Upper lobe of right lung (tissue), 1 donor: ENCODE measurements at regions not wholly inside any gene's neighbourhood (a gene's known extent, or its start where the extent isn't known, plus 50 kb on each side); places are given as distances from the start of the nearest gene placed in this dataset.

Experiments
- ATAC-seq: fragments of 200-7000 bp; cut with Tn5 transposase; one replicate; pipeline ENCODE4 v1.9.1; 2020; ENCODE audit warnings: mild to moderate bottlenecking, moderate library complexity
- DNase-seq: peaks from one replicate; pipeline ENCODE4 v3.0.0-alpha.2; 2020
- H3K27ac ChIP-seq: fragments of 200-600 bp; one replicate; pipeline ENCODE4 v1.8.0; 2022
- H3K27me3 ChIP-seq: fragments of 200-600 bp; one replicate; pipeline ENCODE4 v1.8.0; 2022; ENCODE audit warnings: mild to moderate bottlenecking
- H3K36me3 ChIP-seq: fragments of 200-600 bp; one replicate; pipeline ENCODE4 v1.8.0; 2022
- H3K4me1 ChIP-seq: fragments of 200-600 bp; one replicate; pipeline ENCODE4 v1.8.0; 2022
- H3K4me3 ChIP-seq: fragments of 200-600 bp; one replicate; pipeline ENCODE4 v1.8.0; 2022; ENCODE audit warnings: mild to moderate bottlenecking
- H3K9me3 ChIP-seq: fragments of 200-600 bp; one replicate; pipeline ENCODE4 v1.8.0; 2022
- intact Hi-C: fragments of 100-400 bp; cut with DNase I; formaldehyde crosslinking; loops from one replicate; pipeline ENCODE4 v1.11.0; 2022
- TF ChIP-seq, protein P1 (sequence below): fragments of 200-600 bp; IDR thresholded peaks from one replicate; pipeline ENCODE4 v1.8.0; 2022; ENCODE audit warnings: antibody characterized with exemption
- donor health status: DM: no; HTN: yes; CAD: no; lungs with severe emphysema.

DNA sequence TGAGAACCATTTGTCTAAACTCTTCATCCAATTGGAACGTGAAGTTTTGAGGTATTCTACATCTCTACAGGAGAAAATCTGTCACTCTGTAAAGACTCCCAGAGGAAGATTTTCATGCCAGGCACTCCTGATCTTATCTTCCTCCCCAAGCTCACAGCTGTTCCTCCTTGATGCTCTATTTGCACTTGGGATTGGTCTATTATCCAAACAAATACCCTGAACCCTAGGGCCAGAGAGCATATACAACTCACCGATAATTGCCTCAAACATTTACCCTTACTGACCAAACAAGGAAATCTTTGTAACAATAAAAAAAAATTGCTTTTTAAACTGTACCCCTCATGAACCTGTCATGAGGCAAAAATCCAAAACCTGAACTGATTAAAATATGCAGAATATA, 372.7 kb downstream of the SH2D1A start:
- intact Hi-C loops = no loop called here
- Histone ChIP-seq H3K4me1 (no peaks in the 10 kb centered on the region), H3K36me3 (no peaks in the 10 kb centered on the region), H3K27me3 (no peaks in the 10 kb centered on the region), H3K9me3 (no peaks in the 10 kb centered on the region), H3K27ac (no peak overlapping the region), H3K4me3 (no peak overlapping the region)
- TF ChIP-seq, protein P1, sequence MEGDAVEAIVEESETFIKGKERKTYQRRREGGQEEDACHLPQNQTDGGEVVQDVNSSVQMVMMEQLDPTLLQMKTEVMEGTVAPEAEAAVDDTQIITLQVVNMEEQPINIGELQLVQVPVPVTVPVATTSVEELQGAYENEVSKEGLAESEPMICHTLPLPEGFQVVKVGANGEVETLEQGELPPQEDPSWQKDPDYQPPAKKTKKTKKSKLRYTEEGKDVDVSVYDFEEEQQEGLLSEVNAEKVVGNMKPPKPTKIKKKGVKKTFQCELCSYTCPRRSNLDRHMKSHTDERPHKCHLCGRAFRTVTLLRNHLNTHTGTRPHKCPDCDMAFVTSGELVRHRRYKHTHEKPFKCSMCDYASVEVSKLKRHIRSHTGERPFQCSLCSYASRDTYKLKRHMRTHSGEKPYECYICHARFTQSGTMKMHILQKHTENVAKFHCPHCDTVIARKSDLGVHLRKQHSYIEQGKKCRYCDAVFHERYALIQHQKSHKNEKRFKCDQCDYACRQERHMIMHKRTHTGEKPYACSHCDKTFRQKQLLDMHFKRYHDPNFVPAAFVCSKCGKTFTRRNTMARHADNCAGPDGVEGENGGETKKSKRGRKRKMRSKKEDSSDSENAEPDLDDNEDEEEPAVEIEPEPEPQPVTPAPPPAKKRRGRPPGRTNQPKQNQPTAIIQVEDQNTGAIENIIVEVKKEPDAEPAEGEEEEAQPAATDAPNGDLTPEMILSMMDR = no peak
- DNase-seq (no peak), ATAC-seq (no peak)

DNA sequence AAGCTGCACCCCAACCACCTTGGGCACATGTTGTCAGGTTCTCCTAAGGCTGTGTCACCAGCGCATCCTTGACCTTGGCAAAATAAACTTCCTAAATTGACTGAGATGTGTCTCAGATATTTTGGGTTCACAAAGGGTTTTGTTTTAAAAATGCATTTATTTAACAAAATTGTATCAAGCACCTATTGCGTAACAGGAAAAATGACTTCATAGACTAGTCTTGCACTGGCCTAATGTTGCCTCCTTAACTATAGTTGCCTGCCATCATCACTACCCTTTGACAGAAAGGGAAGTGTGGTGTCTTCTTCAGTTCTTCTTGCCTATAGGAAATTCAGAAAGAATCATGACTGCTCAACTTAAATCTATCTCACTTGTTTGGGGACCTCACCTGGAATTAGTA, 374.2 kb downstream of the SH2D1A start:
- no peak overlapping the region for H3K27ac ChIP-seq
- TF ChIP-seq, protein P1 = no peak
- no peak overlapping the region for H3K4me3 ChIP-seq
- H3K9me3 ChIP-seq = no peaks in the 10 kb centered on the region
- H3K36me3 ChIP-seq = no peaks in the 10 kb centered on the region
- DNase-seq (no peak), ATAC-seq (no peak)
- intact Hi-C loops = no loop called here
- no peaks in the 10 kb centered on the region for H3K4me1 ChIP-seq
- no peaks in the 10 kb centered on the region for H3K27me3 ChIP-seq

DNA sequence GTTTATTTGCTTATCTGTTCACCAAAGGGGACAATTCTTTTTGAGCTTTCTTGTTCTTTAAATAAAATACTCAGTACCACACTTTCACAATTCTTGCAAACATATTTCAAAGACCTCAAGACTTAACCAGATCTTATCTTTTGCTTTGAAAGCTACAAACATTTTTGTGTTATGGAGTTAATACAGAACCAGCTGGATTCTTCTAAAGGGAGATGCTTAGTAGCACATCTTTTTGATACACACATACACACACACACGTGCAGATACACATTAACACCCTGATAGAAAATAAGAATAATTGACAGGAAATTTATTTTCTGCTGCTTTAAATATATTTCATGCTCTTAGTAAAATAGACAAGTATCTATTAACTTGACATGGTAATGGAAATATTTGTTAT, 379.1 kb downstream of the SH2D1A start:
- DNase-seq (no peak), ATAC-seq (no peak)
- no peak overlapping the region for H3K4me3 ChIP-seq
- H3K9me3 ChIP-seq = no peaks in the 10 kb centered on the region
- H3K27ac ChIP-seq = no peak overlapping the region
- H3K27me3 ChIP-seq = no peaks in the 10 kb centered on the region
- H3K4me1 ChIP-seq = no peaks in the 10 kb centered on the region
- TF ChIP-seq, protein P1 = no peak
- H3K36me3 ChIP-seq = no peaks in the 10 kb centered on the region
- intact Hi-C loops = no loop called here

DNA sequence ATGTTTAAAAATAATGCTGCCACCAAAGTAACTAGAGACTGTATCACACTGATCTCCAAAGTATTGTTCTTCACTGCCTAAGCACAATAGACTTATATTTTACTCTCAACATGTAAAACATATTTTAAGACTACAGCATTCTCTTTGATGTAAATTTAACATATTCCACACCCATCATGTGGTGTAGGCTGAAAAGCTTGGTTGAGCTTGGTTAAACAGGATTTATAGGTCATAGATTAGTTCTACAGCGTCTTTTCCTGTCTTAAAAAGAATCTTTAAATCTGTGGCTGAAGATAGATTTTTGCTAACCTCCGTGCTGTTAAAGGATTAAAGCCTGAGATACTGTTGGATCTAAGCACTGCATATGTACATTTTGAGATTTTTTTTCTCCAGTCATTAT, 379.9 kb downstream of the SH2D1A start:
- no peaks in the 10 kb centered on the region for H3K27me3 ChIP-seq
- H3K27ac ChIP-seq = no peak overlapping the region
- no peaks in the 10 kb centered on the region for H3K4me1 ChIP-seq
- H3K36me3 ChIP-seq = no peaks in the 10 kb centered on the region
- TF ChIP-seq, protein P1 = no peak
- no peaks in the 10 kb centered on the region for H3K9me3 ChIP-seq
- ATAC-seq (no peak), DNase-seq (no peak)
- no peak overlapping the region for H3K4me3 ChIP-seq
- intact Hi-C loops = no loop called here

DNA sequence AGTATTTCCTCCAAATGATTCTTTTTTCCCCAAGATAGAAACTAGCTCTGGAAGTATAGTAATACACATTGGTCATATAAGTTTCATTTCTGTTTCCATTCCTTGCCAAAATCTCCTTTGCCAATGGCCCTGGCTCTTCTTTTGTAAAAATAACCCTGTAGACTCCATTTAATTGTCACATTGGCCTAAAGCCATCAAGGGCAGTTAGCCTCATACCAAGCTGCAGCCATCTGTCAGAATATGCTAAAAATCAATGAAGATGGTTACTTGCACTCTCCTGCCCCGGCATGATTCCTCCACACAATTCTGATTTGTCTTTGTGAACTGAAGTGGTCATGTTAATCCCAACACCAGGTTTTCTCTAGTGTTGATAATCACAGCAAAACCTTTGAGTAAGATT, 380.5 kb downstream of the SH2D1A start:
- Histone ChIP-seq H3K36me3 (no peaks in the 10 kb centered on the region), H3K9me3 (no peaks in the 10 kb centered on the region), H3K4me1 (no peaks in the 10 kb centered on the region), H3K27me3 (no peaks in the 10 kb centered on the region), H3K27ac (no peak overlapping the region), H3K4me3 (no peak overlapping the region)
- TF ChIP-seq, protein P1 = no peak
- intact Hi-C loops = no loop called here
- DNase-seq = no peak
- no peak for ATAC-seq

DNA sequence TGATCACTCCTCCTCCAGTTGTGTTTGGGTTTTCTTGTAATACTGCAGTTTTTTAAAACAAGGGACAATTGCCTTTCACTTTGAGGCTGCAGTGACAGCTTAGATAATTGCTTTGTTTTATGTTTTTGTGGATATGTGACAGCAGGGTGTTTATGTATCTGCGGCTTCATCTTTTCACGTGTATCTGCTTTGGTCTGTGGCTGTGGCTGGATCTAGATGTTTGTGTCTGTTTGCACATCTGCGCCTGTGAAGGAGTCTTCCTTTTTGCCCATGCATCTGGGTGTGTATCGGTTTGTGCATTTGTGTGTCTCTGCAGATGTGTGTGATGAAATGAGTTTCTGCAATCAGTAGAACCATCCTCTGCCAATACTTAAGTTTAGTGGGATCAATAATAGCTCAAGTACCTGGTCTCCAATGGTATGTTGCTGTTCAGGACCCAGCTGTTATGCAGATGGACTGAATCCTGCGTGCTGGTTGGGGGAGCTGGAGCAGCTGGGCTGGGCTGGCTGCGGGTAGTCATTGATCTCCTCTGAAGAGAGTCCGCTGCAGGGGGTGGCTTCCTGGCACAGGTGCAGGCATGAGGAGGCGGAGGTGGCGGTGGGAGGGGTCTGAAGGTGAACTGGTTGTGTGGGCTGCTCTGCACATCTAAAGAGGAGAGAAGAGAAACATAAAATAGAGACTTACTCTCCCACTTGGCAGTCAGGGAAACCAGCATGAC, 390.3 kb downstream of the SH2D1A start:
- intact Hi-C loops = no loop called here
- TF ChIP-seq, protein P1 = no peak
- Histone ChIP-seq H3K9me3 (no peaks in the 10 kb centered on the region), H3K4me3 (no peak overlapping the region), H3K4me1 (no peaks in the 10 kb centered on the region), H3K27ac (no peak overlapping the region), H3K27me3 (no peaks in the 10 kb centered on the region), H3K36me3 (no peaks in the 10 kb centered on the region)
- ATAC-seq = no peak
- no peak for DNase-seq
